ENCODE measurements at regions not wholly inside any gene's neighbourhood (a gene's known extent, or its start where the extent isn't known, plus 50 kb on each side); places are given as distances from the start of the nearest gene placed in this dataset.

GRCh38 chr2:16285813-16286510 lies 345.6 kb downstream of the MYCN start:
- no peaks in the 10 kb centered on the region for H3K4me1 ChIP-seq (ENCODE audit: insufficient read depth, low read length)
- ChIA-PET CTCF (no interaction called here), POLR2A (no interaction called here)
- Mint-ChIP-seq H3K27me3 (no peaks in the 10 kb centered on the region), H3K4me1 (ENCODE audit: low read depth) (no peaks in the 10 kb centered on the region), H3K27ac (no peak overlapping the region), H3K9me3 (no peaks in the 10 kb centered on the region), H3K4me3 (no peak overlapping the region), H3K36me3 (ENCODE audit: low read depth) (no peaks in the 10 kb centered on the region)
- no peaks in the 10 kb centered on the region for H3K36me3 ChIP-seq (ENCODE audit: insufficient read depth, low read length)
- H3K27me3 ChIP-seq (ENCODE audit: control insufficient read depth in 1 of 2, insufficient read depth in 2 of 2, low read length in 2 of 2), result peaks cover 0 to 2% of the 10 kb centered on the region in 2 experiments
- DNase-seq, result no peak
- H3K9me3 ChIP-seq (ENCODE audit: control insufficient read depth in 1 of 2, insufficient read depth in 1 of 2, low read length in 2 of 2), result peaks cover 0 to 5% of the 10 kb centered on the region in 2 experiments
- H3K4me3 ChIP-seq (ENCODE audit: low read length), result no peak overlapping the region
- no peak overlapping the region for H3K27ac ChIP-seq (ENCODE audit: low read depth in 1 of 2, low read length in 2 of 2)
- intact Hi-C loops (cut with DNase I, micrococcal nuclease), result no loop called here
- no peak for TF ChIP-seq CTCF (IDR thresholded peaks at IDR 0.05)
- no peak for ATAC-seq (ENCODE audit: poor library complexity)

GRCh38 chr2:16284941-16285625 lies 344.7 kb downstream of the MYCN start:
- intact Hi-C loops (cut with DNase I, micrococcal nuclease), result loop anchor here in 1 of 2 experiments (5.0 kb wide), 1 partner anchor 648 kb away; no protein-coding TSS in a partner anchor

More at GRCh38 chr2:16284941-16285625, 344.7 kb downstream of the MYCN start:
- ChIA-PET POLR2A (no interaction called here), CTCF (no interaction called here)
- Mint-ChIP-seq H3K36me3 (ENCODE audit: low read depth) (no peaks in the 10 kb centered on the region), H3K27me3 (no peaks in the 10 kb centered on the region), H3K4me3 (no peak overlapping the region), H3K4me1 (ENCODE audit: low read depth) (no peaks in the 10 kb centered on the region), H3K9me3 (no peaks in the 10 kb centered on the region), H3K27ac (no peak overlapping the region)
- Histone ChIP-seq H3K9me3 (ENCODE audit: control insufficient read depth in 1 of 2, insufficient read depth in 1 of 2, low read length in 2 of 2) (peaks cover 0 to 5% of the 10 kb centered on the region in 2 experiments), H3K4me3 (ENCODE audit: low read length) (no peak overlapping the region), H3K27ac (ENCODE audit: low read depth in 1 of 2, low read length in 2 of 2) (no peak overlapping the region), H3K4me1 (ENCODE audit: insufficient read depth, low read length) (no peaks in the 10 kb centered on the region), H3K27me3 (ENCODE audit: control insufficient read depth in 1 of 2, insufficient read depth in 2 of 2, low read length in 2 of 2) (peaks cover 0 to 2% of the 10 kb centered on the region in 2 experiments), H3K36me3 (ENCODE audit: insufficient read depth, low read length) (no peaks in the 10 kb centered on the region)
- no peak for ATAC-seq (ENCODE audit: poor library complexity)
- no peak for TF ChIP-seq CTCF (IDR thresholded peaks at IDR 0.05)
- no peak for DNase-seq
